ENCODE measurements at regions not wholly inside any gene's neighbourhood (a gene's known extent, or its start where the extent isn't known, plus 50 kb on each side); places are given as distances from the start of the nearest gene placed in this dataset.

- Histone ChIP-seq H3K36me3 (ENCODE audit: control insufficient read depth in 1 of 2, insufficient read depth in 2 of 2, low read length in 2 of 2) (no peaks in the 10 kb centered on the region), H3K9me3 (ENCODE audit: insufficient read depth, low read depth, low read length) (no peaks in the 10 kb centered on the region), H3K14ac (ENCODE audit: low read length) (no peak overlapping the region), H3K4me2 (ENCODE audit: low read length) (no peak overlapping the region), H3K23ac (ENCODE audit: low read length) (no peak overlapping the region), H3K18ac (ENCODE audit: low read length) (no peak overlapping the region), H2BK5ac (ENCODE audit: low read depth, low read length, poor library complexity) (no peak overlapping the region), H3K9ac (ENCODE audit: low read length) (no peak overlapping the region), H3K79me2 (ENCODE audit: control insufficient read depth, insufficient read depth, low read length, poor library complexity) (no peaks in the 10 kb centered on the region), H4K8ac (ENCODE audit: low read depth, low read length) (no peak overlapping the region), H3K79me1 (ENCODE audit: low read length) (peaks cover 9% of the 10 kb centered on the region), H3K4ac (ENCODE audit: low read depth, low read length) (no peak overlapping the region), H2BK120ac (ENCODE audit: insufficient read depth, low read length, poor library complexity) (no peak overlapping the region), H4K91ac (ENCODE audit: low read depth, low read length) (no peak overlapping the region), H2AK5ac (ENCODE audit: low read length) (no peak overlapping the region), H2AFZ (ENCODE audit: insufficient read depth, low read length, poor library complexity) (no peak overlapping the region), H4K12ac (ENCODE audit: low read depth, low read length) (no peak overlapping the region), H3K27me3 (ENCODE audit: insufficient read depth, low read length) (no peaks in the 10 kb centered on the region), H2BK12ac (ENCODE audit: low read length) (no peak overlapping the region), H3K4me1 (ENCODE audit: control insufficient read depth in 1 of 2, insufficient read depth in 2 of 2, low read length in 2 of 2) (peaks cover 1% of the 10 kb centered on the region in 2 experiments), H3K4me3 (ENCODE audit: low read depth, low read length) (no peak overlapping the region), H3K27ac (ENCODE audit: low read depth, low read length) (no peak overlapping the region)
- no CpG with 5 or more reads among the region's 4 CpGs for WGBS (ENCODE audit: extremely low coverage, insufficient coverage, insufficient read length)
- DNase-seq = no peak
Observed at GRCh38 chr12:20194171-20194570, 174.2 kb upstream of the PDE3A start.

GRCh38 chr12:20196767-20197166 lies 171.6 kb upstream of the PDE3A start:
- H2BK5ac ChIP-seq (ENCODE audit: low read depth, low read length, poor library complexity) = no peak overlapping the region

GRCh38 chr12:20197411-20197810 lies 170.9 kb upstream of the PDE3A start:
- H3K36me3 ChIP-seq (ENCODE audit: control insufficient read depth in 1 of 2, insufficient read depth in 2 of 2, low read length in 2 of 2) = no peaks in the 10 kb centered on the region
- no peak overlapping the region for H2BK5ac ChIP-seq (ENCODE audit: low read depth, low read length, poor library complexity)
- H2BK12ac ChIP-seq (ENCODE audit: low read length) = no peak overlapping the region
- no peak overlapping the region for H2AFZ ChIP-seq (ENCODE audit: insufficient read depth, low read length, poor library complexity)
- H3K4me3 ChIP-seq (ENCODE audit: low read depth, low read length) = no peak overlapping the region
- no peak overlapping the region for H3K14ac ChIP-seq (ENCODE audit: low read length)
- H3K4me1 ChIP-seq (ENCODE audit: control insufficient read depth in 1 of 2, insufficient read depth in 2 of 2, low read length in 2 of 2) = peaks cover 0 to 4% of the 10 kb centered on the region in 2 experiments
- H4K8ac ChIP-seq (ENCODE audit: low read depth, low read length) = no peak overlapping the region
- no peak overlapping the region for H3K18ac ChIP-seq (ENCODE audit: low read length)
- no peak overlapping the region for H3K23ac ChIP-seq (ENCODE audit: low read length)
- no peak for DNase-seq
- no peak overlapping the region for H3K27ac ChIP-seq (ENCODE audit: low read depth, low read length)
- H3K4me2 ChIP-seq (ENCODE audit: low read length) = no peak overlapping the region
- no peaks in the 10 kb centered on the region for H3K9me3 ChIP-seq (ENCODE audit: insufficient read depth, low read depth, low read length)
- H3K79me1 ChIP-seq (ENCODE audit: low read length) = no peaks in the 10 kb centered on the region
- H3K4ac ChIP-seq (ENCODE audit: low read depth, low read length) = no peak overlapping the region
- no peak overlapping the region for H4K91ac ChIP-seq (ENCODE audit: low read depth, low read length)
- no peak overlapping the region for H3K9ac ChIP-seq (ENCODE audit: low read length)
- no peaks in the 10 kb centered on the region for H3K27me3 ChIP-seq (ENCODE audit: insufficient read depth, low read length)
- no peaks in the 10 kb centered on the region for H3K79me2 ChIP-seq (ENCODE audit: control insufficient read depth, insufficient read depth, low read length, poor library complexity)
- no peak overlapping the region for H4K12ac ChIP-seq (ENCODE audit: low read depth, low read length)
- H2BK120ac ChIP-seq (ENCODE audit: insufficient read depth, low read length, poor library complexity) = no peak overlapping the region
- no peak overlapping the region for H2AK5ac ChIP-seq (ENCODE audit: low read length)

More at GRCh38 chr12:20196767-20197166, 171.6 kb upstream of the PDE3A start:
- Histone ChIP-seq H3K79me1 (ENCODE audit: low read length) (peaks cover under 1% of the 10 kb centered on the region), H3K27ac (ENCODE audit: low read depth, low read length) (no peak overlapping the region), H3K14ac (ENCODE audit: low read length) (no peak overlapping the region), H3K9me3 (ENCODE audit: insufficient read depth, low read depth, low read length) (no peaks in the 10 kb centered on the region), H2BK120ac (ENCODE audit: insufficient read depth, low read length, poor library complexity) (no peak overlapping the region), H2AFZ (ENCODE audit: insufficient read depth, low read length, poor library complexity) (no peak overlapping the region), H3K27me3 (ENCODE audit: insufficient read depth, low read length) (no peaks in the 10 kb centered on the region), H3K18ac (ENCODE audit: low read length) (no peak overlapping the region), H3K4me1 (ENCODE audit: control insufficient read depth in 1 of 2, insufficient read depth in 2 of 2, low read length in 2 of 2) (peaks cover 0 to 3% of the 10 kb centered on the region in 2 experiments), H3K23ac (ENCODE audit: low read length) (no peak overlapping the region), H3K9ac (ENCODE audit: low read length) (no peak overlapping the region), H2BK12ac (ENCODE audit: low read length) (no peak overlapping the region), H3K4me3 (ENCODE audit: low read depth, low read length) (no peak overlapping the region), H2AK5ac (ENCODE audit: low read length) (no peak overlapping the region), H3K79me2 (ENCODE audit: control insufficient read depth, insufficient read depth, low read length, poor library complexity) (no peaks in the 10 kb centered on the region), H4K12ac (ENCODE audit: low read depth, low read length) (no peak overlapping the region), H4K8ac (ENCODE audit: low read depth, low read length) (no peak overlapping the region), H3K36me3 (ENCODE audit: control insufficient read depth in 1 of 2, insufficient read depth in 2 of 2, low read length in 2 of 2) (no peaks in the 10 kb centered on the region), H3K4ac (ENCODE audit: low read depth, low read length) (no peak overlapping the region), H3K4me2 (ENCODE audit: low read length) (no peak overlapping the region), H4K91ac (ENCODE audit: low read depth, low read length) (no peak overlapping the region)
- DNase-seq = no peak
- no CpG with 5 or more reads among the region's 4 CpGs for WGBS (ENCODE audit: extremely low coverage, insufficient coverage, insufficient read length)

GRCh38 chr12:20199780-20200179 lies 168.6 kb upstream of the PDE3A start:
- Histone ChIP-seq H3K79me1 (ENCODE audit: low read length) (peaks cover 6% of the 10 kb centered on the region), H3K79me2 (ENCODE audit: control insufficient read depth, insufficient read depth, low read length, poor library complexity) (no peaks in the 10 kb centered on the region), H3K9ac (ENCODE audit: low read length) (no peak overlapping the region), H3K9me3 (ENCODE audit: insufficient read depth, low read depth, low read length) (no peaks in the 10 kb centered on the region), H3K27me3 (ENCODE audit: insufficient read depth, low read length) (no peaks in the 10 kb centered on the region), H3K36me3 (ENCODE audit: control insufficient read depth in 1 of 2, insufficient read depth in 2 of 2, low read length in 2 of 2) (no peaks in the 10 kb centered on the region), H2BK12ac (ENCODE audit: low read length) (no peak overlapping the region), H2BK5ac (ENCODE audit: low read depth, low read length, poor library complexity) (no peak overlapping the region), H3K18ac (ENCODE audit: low read length) (no peak overlapping the region), H4K91ac (ENCODE audit: low read depth, low read length) (no peak overlapping the region), H3K4me2 (ENCODE audit: low read length) (no peak overlapping the region), H3K27ac (ENCODE audit: low read depth, low read length) (no peak overlapping the region), H4K12ac (ENCODE audit: low read depth, low read length) (no peak overlapping the region), H3K23ac (ENCODE audit: low read length) (no peak overlapping the region), H3K4me1 (ENCODE audit: control insufficient read depth in 1 of 2, insufficient read depth in 2 of 2, low read length in 2 of 2) (peaks cover 0 to 10% of the 10 kb centered on the region in 2 experiments), H4K8ac (ENCODE audit: low read depth, low read length) (no peak overlapping the region), H2AK5ac (ENCODE audit: low read length) (no peak overlapping the region), H2AFZ (ENCODE audit: insufficient read depth, low read length, poor library complexity) (no peak overlapping the region), H3K14ac (ENCODE audit: low read length) (no peak overlapping the region), H3K4ac (ENCODE audit: low read depth, low read length) (no peak overlapping the region), H2BK120ac (ENCODE audit: insufficient read depth, low read length, poor library complexity) (no peak overlapping the region), H3K4me3 (ENCODE audit: low read depth, low read length) (no peak overlapping the region)
- WGBS (ENCODE audit: extremely low coverage, insufficient coverage, insufficient read length) = no CpG with 5 or more reads among the region's 3 CpGs
- DNase-seq = no peak
